Stimulated activated naive CD8-positive, alpha-beta T cell treated with anti-CD3 and anti-CD28 coated beads, Interleukin-15, amount 100 ng/mL, for 72 hours (primary cell): ENCODE measurements at regions not wholly inside any gene's neighbourhood (a gene's known extent, or its start where the extent isn't known, plus 50 kb on each side); places are given as distances from the start of the nearest gene placed in this dataset.

Experiments used
- ATAC-seq: fragments of 150-1000 bp; cut with Tn5 transposase; 2 replicates; pipeline ENCODE4 v1.10.0; 2021; ENCODE audit warnings: mild to moderate bottlenecking, moderate library complexity
- DNase-seq, 2 donors: peaks; one replicate each; pipeline ENCODE4 v3.0.0; 2021 to 2022
- H3K27ac Mint-ChIP-seq, 2 donors: one replicate each; pipeline ENCODE4 v1.8.0; 2022; ENCODE audit warnings: mild to moderate bottlenecking in 2 of 2, mixed read lengths in 2 of 2, moderate library complexity in 2 of 2
- H3K27me3 Mint-ChIP-seq: one replicate; pipeline ENCODE4 v1.8.0; 2022; ENCODE audit warnings: mixed read lengths
- H3K4me1 Mint-ChIP-seq: one replicate; pipeline ENCODE4 v1.8.0; 2022; ENCODE audit warnings: mild to moderate bottlenecking, mixed read lengths
- H3K4me3 Mint-ChIP-seq, 2 donors: one replicate each; pipeline ENCODE4 v1.8.0; 2022; ENCODE audit warnings: mild to moderate bottlenecking in 2 of 2, mixed read lengths in 2 of 2, moderate library complexity in 1 of 2
- H3K9me3 Mint-ChIP-seq, 2 donors: one replicate each; pipeline ENCODE4 v1.8.0; 2022; ENCODE audit warnings: mixed read lengths in 2 of 2

- Mint-ChIP-seq H3K27me3 (no peaks in the 10 kb centered on the region), H3K27ac (no peak overlapping the region), H3K4me3 (no peak overlapping the region), H3K4me1 (no peaks in the 10 kb centered on the region), H3K9me3 (no peaks in the 10 kb centered on the region)
- DNase-seq (no peak), ATAC-seq (no peak)
Measured at GRCh38 chr3:94671078-94671477, 608.2 kb downstream of the NSUN3 start.

- no peaks in the 10 kb centered on the region for H3K27me3 Mint-ChIP-seq
- no peak overlapping the region for H3K4me3 Mint-ChIP-seq
- no peaks in the 10 kb centered on the region for H3K4me1 Mint-ChIP-seq
- H3K27ac Mint-ChIP-seq = no peak overlapping the region
- peaks cover 8 to 12% of the 10 kb centered on the region in 2 donors for H3K9me3 Mint-ChIP-seq
- no peak for ATAC-seq
- no peak for DNase-seq
Measured at GRCh38 chr3:94673876-94674275, 611.0 kb downstream of the NSUN3 start.

GRCh38 chr3:94686208-94686607 lies 623.3 kb downstream of the NSUN3 start:
- no peak for DNase-seq
- no peaks in the 10 kb centered on the region for H3K27me3 Mint-ChIP-seq

GRCh38 chr3:94693997-94694640 lies 631.3 kb downstream of the NSUN3 start:
- DNase-seq = no peak
- no peak overlapping the region for H3K27ac Mint-ChIP-seq
- H3K9me3 Mint-ChIP-seq = no peaks in the 10 kb centered on the region
- no peaks in the 10 kb centered on the region for H3K4me1 Mint-ChIP-seq
- no peak for ATAC-seq
- H3K27me3 Mint-ChIP-seq = no peaks in the 10 kb centered on the region
- H3K4me3 Mint-ChIP-seq = no peak overlapping the region

More at GRCh38 chr3:94686208-94686607, 623.3 kb downstream of the NSUN3 start:
- peaks cover 9 to 12% of the 10 kb centered on the region in 2 donors for H3K9me3 Mint-ChIP-seq
- H3K4me1 Mint-ChIP-seq = no peaks in the 10 kb centered on the region
- H3K27ac Mint-ChIP-seq = no peak overlapping the region
- ATAC-seq = no peak
- no peak overlapping the region for H3K4me3 Mint-ChIP-seq

- ATAC-seq = no peak
- H3K4me1 Mint-ChIP-seq = no peaks in the 10 kb centered on the region
Measured at GRCh38 chr3:94694894-94695293, 632.0 kb downstream of the NSUN3 start.

GRCh38 chr3:94704467-94704866 lies 641.6 kb downstream of the NSUN3 start:
- Mint-ChIP-seq H3K27ac (no peak overlapping the region), H3K27me3 (no peaks in the 10 kb centered on the region), H3K9me3 (peaks cover 0 to 3% of the 10 kb centered on the region in 2 donors), H3K4me3 (no peak overlapping the region), H3K4me1 (no peaks in the 10 kb centered on the region)
- ATAC-seq (no peak), DNase-seq (no peak)

More at GRCh38 chr3:94694894-94695293, 632.0 kb downstream of the NSUN3 start:
- DNase-seq = no peak
- Mint-ChIP-seq H3K27me3 (no peaks in the 10 kb centered on the region), H3K27ac (no peak overlapping the region), H3K4me3 (no peak overlapping the region), H3K9me3 (no peaks in the 10 kb centered on the region)

- no peak for DNase-seq
- Mint-ChIP-seq H3K9me3 (peaks cover 0 to 10% of the 10 kb centered on the region in 2 donors), H3K4me3 (no peak overlapping the region), H3K4me1 (no peaks in the 10 kb centered on the region), H3K27me3 (no peaks in the 10 kb centered on the region), H3K27ac (no peak overlapping the region)
- no peak for ATAC-seq
Measured at GRCh38 chr3:94709249-94709902, 646.5 kb downstream of the NSUN3 start.

GRCh38 chr3:94714194-94714593 lies 651.3 kb downstream of the NSUN3 start:
- Mint-ChIP-seq H3K4me3 (no peak overlapping the region), H3K27ac (no peak overlapping the region), H3K4me1 (no peaks in the 10 kb centered on the region), H3K9me3 (peaks cover 0 to 7% of the 10 kb centered on the region in 2 donors), H3K27me3 (no peaks in the 10 kb centered on the region)
- DNase-seq (no peak), ATAC-seq (no peak)

- ATAC-seq (no peak), DNase-seq (no peak)
- no peaks in the 10 kb centered on the region for H3K4me1 Mint-ChIP-seq
- no peaks in the 10 kb centered on the region for H3K27me3 Mint-ChIP-seq
- no peak overlapping the region for H3K27ac Mint-ChIP-seq
- no peak overlapping the region for H3K4me3 Mint-ChIP-seq
- peaks cover 6 to 7% of the 10 kb centered on the region in 2 donors for H3K9me3 Mint-ChIP-seq
Measured at GRCh38 chr3:94716326-94717018, 653.6 kb downstream of the NSUN3 start.

GRCh38 chr3:94734206-94734605 lies 671.3 kb downstream of the NSUN3 start:
- Mint-ChIP-seq H3K4me3 (no peak overlapping the region), H3K27ac (no peak overlapping the region), H3K9me3 (peaks cover 4 to 19% of the 10 kb centered on the region in 2 donors), H3K4me1 (no peaks in the 10 kb centered on the region), H3K27me3 (no peaks in the 10 kb centered on the region)
- DNase-seq (no peak), ATAC-seq (no peak)

GRCh38 chr3:94735354-94735753 lies 672.5 kb downstream of the NSUN3 start:
- no peak overlapping the region for H3K4me3 Mint-ChIP-seq
- H3K9me3 Mint-ChIP-seq = peaks cover 4 to 11% of the 10 kb centered on the region in 2 donors
- no peaks in the 10 kb centered on the region for H3K27me3 Mint-ChIP-seq
- H3K4me1 Mint-ChIP-seq = no peaks in the 10 kb centered on the region
- H3K27ac Mint-ChIP-seq = no peak overlapping the region
- ATAC-seq (no peak), DNase-seq (no peak)

GRCh38 chr3:94737116-94737515 lies 674.3 kb downstream of the NSUN3 start:
- Mint-ChIP-seq H3K27me3 (no peaks in the 10 kb centered on the region), H3K4me3 (no peak overlapping the region), H3K9me3 (peaks cover 1 to 4% of the 10 kb centered on the region in 2 donors), H3K4me1 (no peaks in the 10 kb centered on the region), H3K27ac (no peak overlapping the region)
- ATAC-seq = no peak
- no peak for DNase-seq

- Mint-ChIP-seq H3K27me3 (no peaks in the 10 kb centered on the region), H3K9me3 (peaks cover 0 to 13% of the 10 kb centered on the region in 2 donors), H3K4me1 (no peaks in the 10 kb centered on the region), H3K4me3 (no peak overlapping the region), H3K27ac (no peak overlapping the region)
- no peak for DNase-seq
- ATAC-seq = no peak
Measured at GRCh38 chr3:94739420-94739819, 676.6 kb downstream of the NSUN3 start.

GRCh38 chr3:94758751-94759150 lies 695.9 kb downstream of the NSUN3 start:
- DNase-seq = no peak
- ATAC-seq = no peak
- Mint-ChIP-seq H3K4me3 (no peak overlapping the region), H3K4me1 (no peaks in the 10 kb centered on the region), H3K27ac (no peak overlapping the region), H3K9me3 (peaks cover 7 to 22% of the 10 kb centered on the region in 2 donors), H3K27me3 (no peaks in the 10 kb centered on the region)

GRCh38 chr3:94772402-94772801 lies 709.5 kb downstream of the NSUN3 start:
- Mint-ChIP-seq H3K4me1 (no peaks in the 10 kb centered on the region), H3K27me3 (no peaks in the 10 kb centered on the region), H3K27ac (no peak overlapping the region), H3K4me3 (no peak overlapping the region), H3K9me3 (no peaks in the 10 kb centered on the region)
- DNase-seq (no peak), ATAC-seq (no peak)

- Mint-ChIP-seq H3K27ac (no peak overlapping the region), H3K27me3 (no peaks in the 10 kb centered on the region), H3K9me3 (no peaks in the 10 kb centered on the region), H3K4me3 (no peak overlapping the region), H3K4me1 (no peaks in the 10 kb centered on the region)
- ATAC-seq (no peak), DNase-seq (no peak)
Measured at GRCh38 chr3:94775746-94776145, 712.9 kb downstream of the NSUN3 start.
